ENCODE measurements at regions not wholly inside any gene's neighbourhood (a gene's known extent, or its start where the extent isn't known, plus 50 kb on each side); places are given as distances from the start of the nearest gene placed in this dataset.

DNA sequence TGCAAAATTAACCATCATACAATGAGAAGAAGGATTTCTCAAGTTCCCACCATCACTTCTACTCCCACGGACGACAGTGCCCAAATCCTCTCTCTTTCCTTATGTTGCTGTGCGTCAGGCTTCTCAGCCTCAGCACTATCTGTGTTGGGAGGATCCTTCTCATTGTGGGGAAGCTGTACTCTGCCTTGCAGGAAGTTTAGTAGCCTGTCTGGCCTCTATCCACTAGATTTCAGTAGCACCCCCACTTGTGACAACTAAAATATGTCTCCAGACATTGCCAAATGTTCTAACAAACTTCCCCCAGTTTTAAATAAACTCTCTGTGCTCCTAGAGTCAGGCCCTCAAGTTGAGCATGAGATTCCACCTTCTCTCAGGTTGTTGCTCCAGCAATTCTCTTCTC is 545.9 kb upstream of the ZFP42 start:
- no peak for DNase-seq (ENCODE audit: low read depth, low spot score)
- in situ Hi-C loops (cut with HindIII; ENCODE audit: low sequenced_read_pairs): no loop called here
- TF ChIP-seq, protein P1, sequence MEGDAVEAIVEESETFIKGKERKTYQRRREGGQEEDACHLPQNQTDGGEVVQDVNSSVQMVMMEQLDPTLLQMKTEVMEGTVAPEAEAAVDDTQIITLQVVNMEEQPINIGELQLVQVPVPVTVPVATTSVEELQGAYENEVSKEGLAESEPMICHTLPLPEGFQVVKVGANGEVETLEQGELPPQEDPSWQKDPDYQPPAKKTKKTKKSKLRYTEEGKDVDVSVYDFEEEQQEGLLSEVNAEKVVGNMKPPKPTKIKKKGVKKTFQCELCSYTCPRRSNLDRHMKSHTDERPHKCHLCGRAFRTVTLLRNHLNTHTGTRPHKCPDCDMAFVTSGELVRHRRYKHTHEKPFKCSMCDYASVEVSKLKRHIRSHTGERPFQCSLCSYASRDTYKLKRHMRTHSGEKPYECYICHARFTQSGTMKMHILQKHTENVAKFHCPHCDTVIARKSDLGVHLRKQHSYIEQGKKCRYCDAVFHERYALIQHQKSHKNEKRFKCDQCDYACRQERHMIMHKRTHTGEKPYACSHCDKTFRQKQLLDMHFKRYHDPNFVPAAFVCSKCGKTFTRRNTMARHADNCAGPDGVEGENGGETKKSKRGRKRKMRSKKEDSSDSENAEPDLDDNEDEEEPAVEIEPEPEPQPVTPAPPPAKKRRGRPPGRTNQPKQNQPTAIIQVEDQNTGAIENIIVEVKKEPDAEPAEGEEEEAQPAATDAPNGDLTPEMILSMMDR (IDR thresholded peaks at IDR 0.05; ENCODE audit: low read depth, low read length): no peak
- H3K4me3 ChIP-seq (ENCODE audit: low read depth, low read length): no peak overlapping the region

DNA sequence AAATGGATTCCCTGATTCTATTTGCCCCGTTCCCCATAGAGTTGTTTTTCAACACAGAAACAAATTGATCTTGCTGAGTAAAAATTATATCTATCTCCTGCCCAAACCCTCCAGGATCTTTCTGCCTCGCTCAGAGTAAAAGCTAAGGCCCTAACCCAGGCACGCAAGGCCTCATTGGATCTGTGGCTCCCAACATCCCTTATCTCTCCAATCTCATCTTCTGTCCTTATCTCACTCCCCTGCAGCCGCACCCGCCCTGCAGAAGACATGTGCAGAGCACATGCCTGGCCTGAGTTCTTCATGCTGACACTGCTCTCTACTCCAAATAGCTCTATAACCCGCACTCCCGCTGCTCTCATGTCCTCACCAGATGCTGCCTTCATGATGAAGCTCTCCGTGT is 543.8 kb upstream of the ZFP42 start:
- no peak overlapping the region for H3K4me3 ChIP-seq (ENCODE audit: low read depth, low read length)
- in situ Hi-C loops (cut with HindIII; ENCODE audit: low sequenced_read_pairs): no loop called here
- TF ChIP-seq, protein P1 (IDR thresholded peaks at IDR 0.05; ENCODE audit: low read depth, low read length): no peak
- DNase-seq (ENCODE audit: low read depth, low spot score): no peak

DNA sequence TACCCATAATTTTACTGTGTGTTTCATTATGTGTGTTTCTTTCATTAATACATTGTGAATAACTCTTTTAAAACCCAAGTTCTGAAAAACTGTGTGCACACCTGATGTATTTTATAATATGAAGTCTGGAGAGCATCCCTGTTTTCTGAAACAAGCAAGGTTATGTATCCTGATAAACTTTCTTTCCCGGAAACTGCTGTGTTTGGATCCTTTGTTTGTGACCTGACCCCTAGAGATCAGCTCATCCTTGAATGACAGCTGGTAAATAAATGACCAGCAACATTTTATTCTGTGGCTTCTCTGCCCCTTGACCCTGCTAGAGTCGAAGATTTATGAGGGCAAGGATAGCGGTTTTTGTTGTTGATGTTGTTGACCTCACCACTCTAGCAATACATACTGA is 535.6 kb upstream of the ZFP42 start:
- H3K4me3 ChIP-seq (ENCODE audit: low read depth, low read length): no peak overlapping the region
- no peak for DNase-seq (ENCODE audit: low read depth, low spot score)
- in situ Hi-C loops (cut with HindIII; ENCODE audit: low sequenced_read_pairs): no loop called here
- TF ChIP-seq, protein P1 (IDR thresholded peaks at IDR 0.05; ENCODE audit: low read depth, low read length): no peak

DNA sequence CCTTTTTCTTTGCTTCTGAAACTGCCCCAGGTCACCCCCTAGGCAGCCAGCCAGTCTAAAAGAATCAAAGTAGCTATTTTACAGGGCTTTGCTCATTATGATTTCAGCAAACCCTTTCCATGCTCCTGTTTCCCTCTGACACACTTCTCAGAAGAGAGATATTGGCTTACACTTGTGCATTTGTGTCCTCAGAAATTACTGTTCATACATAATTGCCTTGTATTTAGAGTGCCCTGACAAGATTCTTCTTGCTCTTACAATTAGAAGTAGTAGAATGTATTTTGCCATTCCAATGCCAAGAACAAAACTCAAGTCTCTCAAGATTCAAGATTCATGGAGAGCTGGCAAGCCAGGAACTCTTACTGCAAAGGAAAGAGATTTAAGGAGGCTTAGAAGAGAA is 531.0 kb upstream of the ZFP42 start:
- in situ Hi-C loops (cut with HindIII; ENCODE audit: low sequenced_read_pairs): no loop called here
- H3K4me3 ChIP-seq (ENCODE audit: low read depth, low read length): no peak overlapping the region
- TF ChIP-seq, protein P1 (IDR thresholded peaks at IDR 0.05; ENCODE audit: low read depth, low read length): no peak
- DNase-seq (ENCODE audit: low read depth, low spot score): no peak

DNA sequence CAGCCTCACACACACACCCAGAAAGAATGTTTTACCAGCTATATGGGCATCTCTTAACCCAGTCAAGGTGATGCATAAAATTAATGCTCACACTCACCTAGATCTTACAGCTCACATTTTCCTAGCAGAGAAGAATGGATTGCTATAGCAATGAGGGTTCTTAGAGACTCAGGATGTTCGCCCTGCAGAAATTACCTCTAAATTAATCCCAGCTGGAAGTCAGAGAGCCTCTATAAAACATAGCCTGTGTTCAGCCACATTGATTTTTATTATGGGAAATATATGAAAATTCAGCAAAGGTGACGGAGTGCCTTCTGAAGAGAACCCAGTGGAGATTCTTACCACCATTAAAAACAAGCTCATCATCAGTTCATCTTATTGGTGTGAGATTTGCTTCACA is 528.3 kb upstream of the ZFP42 start:
- TF ChIP-seq, protein P1 (IDR thresholded peaks at IDR 0.05; ENCODE audit: low read depth, low read length): no peak
- in situ Hi-C loops (cut with HindIII; ENCODE audit: low sequenced_read_pairs): no loop called here
- H3K4me3 ChIP-seq (ENCODE audit: low read depth, low read length): no peak overlapping the region
- no peak for DNase-seq (ENCODE audit: low read depth, low spot score)

DNA sequence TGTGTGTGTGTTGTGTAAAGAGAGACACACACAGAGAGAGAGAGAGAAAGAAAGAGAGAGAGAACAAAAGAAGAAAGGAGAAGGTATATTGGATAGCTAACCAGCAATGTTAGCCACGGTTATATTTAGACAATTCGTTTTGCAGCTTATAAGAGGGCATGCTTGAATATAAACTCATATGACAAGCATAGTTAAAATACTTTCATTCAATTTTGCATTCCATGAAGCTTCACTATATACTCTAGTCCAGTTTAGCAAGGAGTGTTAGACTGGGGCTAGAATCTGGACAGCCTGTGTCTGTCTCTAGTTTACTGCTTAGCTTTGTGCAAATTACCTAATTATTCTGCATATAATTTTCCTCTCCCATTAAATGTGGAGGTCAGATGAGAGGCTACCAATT is 525.9 kb upstream of the ZFP42 start:
- TF ChIP-seq, protein P1 (IDR thresholded peaks at IDR 0.05; ENCODE audit: low read depth, low read length): no peak
- DNase-seq (ENCODE audit: low read depth, low spot score): no peak
- no peak overlapping the region for H3K4me3 ChIP-seq (ENCODE audit: low read depth, low read length)
- in situ Hi-C loops (cut with HindIII; ENCODE audit: low sequenced_read_pairs): no loop called here

DNA sequence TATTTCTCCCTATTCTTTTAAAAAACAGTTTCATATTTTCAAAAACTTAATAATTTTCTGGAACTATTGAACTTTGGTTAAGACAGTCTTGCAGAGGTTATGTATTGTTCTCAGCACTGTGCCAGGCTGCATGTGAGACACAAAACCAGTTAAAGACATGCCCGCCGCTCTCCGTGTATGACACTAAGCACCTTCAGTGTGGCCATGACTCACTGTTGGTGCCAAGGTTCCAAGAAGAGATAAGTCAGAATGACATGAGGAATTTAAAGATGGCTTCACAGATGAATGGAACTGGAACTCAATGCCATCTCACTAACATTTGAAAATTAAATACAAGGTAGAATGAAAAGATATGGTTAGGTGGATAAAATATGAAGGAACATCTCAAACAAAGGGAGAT is 525.5 kb upstream of the ZFP42 start:
- no peak overlapping the region for H3K4me3 ChIP-seq (ENCODE audit: low read depth, low read length)
- DNase-seq (ENCODE audit: low read depth, low spot score): no peak
- in situ Hi-C loops (cut with HindIII; ENCODE audit: low sequenced_read_pairs): no loop called here
- TF ChIP-seq, protein P1 (IDR thresholded peaks at IDR 0.05; ENCODE audit: low read depth, low read length): no peak

Measured in astrocyte of the spinal cord (primary cell).